SK-N-MC (cell line): ENCODE measurements at regions not wholly inside any gene's neighbourhood (a gene's known extent, or its start where the extent isn't known, plus 50 kb on each side); places are given as distances from the start of the nearest gene placed in this dataset.

Source experiments
- EZH2 ChIP-seq: fragments of 200-600 bp; sonication (generic); IDR thresholded peaks from one replicate; pipeline ENCODE4 v1.6.1; 2017; ENCODE audit warnings: antibody characterized with exemption
- POLR2AphosphoS5 ChIP-seq: IDR thresholded peaks from 2 replicates; pipeline ENCODE4 v1.6.1; 2012; ENCODE audit warnings: mild to moderate bottlenecking, low read depth, low read length, borderline replicate concordance

DNA sequence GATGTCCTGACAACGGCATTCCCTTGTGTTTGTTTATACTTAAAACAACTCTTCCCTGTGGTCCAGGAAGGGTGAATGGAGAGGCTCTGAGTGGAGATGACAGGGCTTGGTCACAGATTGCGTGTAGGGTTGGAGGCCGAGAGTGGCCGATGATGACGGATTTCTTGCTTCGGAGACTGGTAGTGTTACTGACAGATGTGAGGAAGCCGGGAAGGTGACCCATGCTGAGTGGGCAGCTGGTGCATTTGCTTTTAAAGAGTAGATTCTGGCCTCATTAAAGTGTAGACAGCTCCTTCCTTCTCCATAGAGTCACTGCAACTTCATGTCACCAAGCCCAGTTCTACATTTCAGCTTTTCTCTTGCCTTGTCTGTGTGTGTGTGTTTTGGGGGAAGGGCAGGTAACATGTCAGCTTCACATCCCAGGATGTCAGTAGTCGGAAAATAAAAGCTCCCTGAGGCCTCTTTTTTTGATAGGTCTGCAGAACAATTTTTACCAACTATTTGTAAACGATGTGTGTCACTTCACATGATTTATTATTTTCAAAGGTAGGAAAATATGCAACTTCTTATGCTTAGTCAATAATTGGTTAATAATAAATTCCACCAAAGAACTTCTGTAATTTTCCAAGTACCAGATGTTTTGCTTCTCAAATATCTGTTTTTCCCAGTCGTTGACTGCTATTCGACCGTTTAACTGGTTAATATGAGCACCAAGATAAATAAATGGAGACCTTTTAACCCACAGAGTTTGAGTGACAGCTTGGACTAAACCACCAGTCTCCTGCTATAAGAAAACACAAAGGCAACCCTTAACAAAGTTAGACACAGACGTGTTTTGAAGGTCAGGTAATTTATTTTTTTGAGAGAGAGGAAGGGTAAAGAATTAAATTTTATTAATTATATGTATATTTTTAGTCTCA lies 436.9 kb downstream of the SLC4A3 start:
- no peak for TF ChIP-seq EZH2
- TF ChIP-seq POLR2AphosphoS5, result no peak
